DND-41 (cell line): ENCODE measurements at regions not wholly inside any gene's neighbourhood (a gene's known extent, or its start where the extent isn't known, plus 50 kb on each side); places are given as distances from the start of the nearest gene placed in this dataset.

ENCODE experiments used
- ATAC-seq: fragments of 200-7000 bp; cut with Tn5 transposase; 3 replicates; pipeline ENCODE4 v1.9.1; 2021; ENCODE audit warnings: low read depth; ENCODE audit not compliant: insufficient read depth
- DNase-seq: peaks from one replicate; pipeline ENCODE4 v3.0.0-alpha.2; 2020
- H2AFZ ChIP-seq: 2 replicates; pipeline ENCODE4 v1.6.0; 2012; ENCODE audit warnings: low read depth, low read length
- H3K27ac ChIP-seq: 2 replicates; pipeline ENCODE4 v1.5.1; 2012; ENCODE audit warnings: low read length, inconsistent platforms
- H3K27me3 ChIP-seq: fragments of 200-600 bp; sonication (generic); 2 replicates; pipeline ENCODE4 v1.6.0; 2012; ENCODE audit warnings: low read length, mild to moderate bottlenecking, inconsistent platforms; ENCODE audit not compliant: insufficient read depth, poor library complexity
- H3K36me3 ChIP-seq: 2 replicates; pipeline ENCODE4 v1.5.1; 2012; ENCODE audit warnings: low read length, inconsistent platforms; ENCODE audit not compliant: insufficient read depth
- H3K4me1 ChIP-seq: 2 replicates; pipeline ENCODE4 v1.5.1; 2012; ENCODE audit warnings: mild to moderate bottlenecking, low read length; ENCODE audit not compliant: insufficient read depth
- H3K4me2 ChIP-seq: 2 replicates; pipeline ENCODE4 v1.6.0; 2012; ENCODE audit warnings: mild to moderate bottlenecking, moderate library complexity, low read length, inconsistent platforms; ENCODE audit not compliant: insufficient read depth
- H3K4me3 ChIP-seq, 2 experiments: fragments of 200-600 bp in 1 of 2; shearing (Covaris generic) in 1 of 2; 2 replicates each; pipeline ENCODE4 v1.5.1; 2012 to 2016; ENCODE audit warnings: inconsistent platforms in 2 of 2, low read length in 2 of 2, mild to moderate bottlenecking in 2 of 2, low read depth in 1 of 2, moderate library complexity in 1 of 2
- H3K79me2 ChIP-seq: 2 replicates; pipeline ENCODE4 v1.6.0; 2012; ENCODE audit warnings: low read length, inconsistent platforms; ENCODE audit not compliant: insufficient read depth
- H3K9ac ChIP-seq: 2 replicates; pipeline ENCODE4 v1.6.0; 2012; ENCODE audit warnings: low read depth, mild to moderate bottlenecking, inconsistent platforms, low read length, moderate library complexity
- H3K9me3 ChIP-seq: 2 replicates; pipeline ENCODE4 v1.5.1; 2012; ENCODE audit warnings: low read length, moderate library complexity, mild to moderate bottlenecking, inconsistent platforms; ENCODE audit not compliant: insufficient read depth, severe bottlenecking
- H4K20me1 ChIP-seq: 2 replicates; pipeline ENCODE4 v1.6.0; 2012; ENCODE audit warnings: low read length; ENCODE audit not compliant: insufficient read depth
- CTCF ChIP-seq: IDR thresholded peaks from 2 replicates; pipeline ENCODE4 v1.5.1; 2012; ENCODE audit warnings: borderline replicate concordance, low read length, moderate library complexity, mild to moderate bottlenecking; ENCODE audit not compliant: poor library complexity, severe bottlenecking; ENCODE audit errors: extremely low read depth
- EZH2 ChIP-seq: IDR thresholded peaks from 3 replicates; pipeline ENCODE4 v1.6.1; 2012; ENCODE audit warnings: borderline replicate concordance, low read depth, mild to moderate bottlenecking, moderate library complexity, low read length, inconsistent platforms; ENCODE audit not compliant: severe bottlenecking

- H2AFZ ChIP-seq: no peak overlapping the region
- DNase-seq (no peak), ATAC-seq (no peak)
- H3K4me2 ChIP-seq: no peak overlapping the region
- H3K36me3 ChIP-seq: no peaks in the 10 kb centered on the region
- H3K4me1 ChIP-seq: peaks cover 8% of the 10 kb centered on the region
- TF ChIP-seq CTCF: no peak
- no peak for TF ChIP-seq EZH2
- H3K4me3 ChIP-seq: no peak overlapping the region
- peaks cover 2% of the 10 kb centered on the region for H3K9me3 ChIP-seq
- H4K20me1 ChIP-seq: no peaks in the 10 kb centered on the region
- no peaks in the 10 kb centered on the region for H3K27me3 ChIP-seq
- no peaks in the 10 kb centered on the region for H3K79me2 ChIP-seq
- no peak overlapping the region for H3K27ac ChIP-seq
- H3K9ac ChIP-seq: no peak overlapping the region
These were observed 149.9 kb upstream of the STT3B start for GRCh38 chr3:31382856-31383255.

GRCh38 chr3:31384117-31384516, 148.6 kb upstream of the STT3B start:
- Histone ChIP-seq H3K9me3 (peaks cover 2% of the 10 kb centered on the region), H4K20me1 (no peaks in the 10 kb centered on the region), H2AFZ (no peak overlapping the region; the same call in 1 of the 2 replicates), H3K36me3 (no peaks in the 10 kb centered on the region), H3K4me2 (no peak overlapping the region), H3K4me1 (no peaks in the 10 kb centered on the region), H3K4me3 (no peak overlapping the region), H3K79me2 (no peaks in the 10 kb centered on the region), H3K27me3 (no peaks in the 10 kb centered on the region), H3K9ac (no peak overlapping the region), H3K27ac (no peak overlapping the region)
- no peak for ATAC-seq
- DNase-seq: no peak
- TF ChIP-seq CTCF (no peak), EZH2 (no peak)

- ATAC-seq: no peak
- H3K9me3 ChIP-seq: no peaks in the 10 kb centered on the region
- H4K20me1 ChIP-seq: no peaks in the 10 kb centered on the region
- H3K4me3 ChIP-seq: no peak overlapping the region
- no peaks in the 10 kb centered on the region for H3K36me3 ChIP-seq
- DNase-seq: no peak
- no peak overlapping the region for H2AFZ ChIP-seq
- H3K9ac ChIP-seq: no peak overlapping the region
- H3K27me3 ChIP-seq: no peaks in the 10 kb centered on the region
- H3K27ac ChIP-seq: no peak overlapping the region
- no peaks in the 10 kb centered on the region for H3K79me2 ChIP-seq
- no peak overlapping the region for H3K4me2 ChIP-seq
- TF ChIP-seq CTCF: no peak
- TF ChIP-seq EZH2: no peak
- H3K4me1 ChIP-seq: no peaks in the 10 kb centered on the region
These were observed 142.8 kb upstream of the STT3B start for GRCh38 chr3:31389939-31390338.

GRCh38 chr3:31390466-31390865, 142.3 kb upstream of the STT3B start:
- Histone ChIP-seq H3K27ac (no peak overlapping the region), H3K4me3 (no peak overlapping the region), H3K79me2 (no peaks in the 10 kb centered on the region), H4K20me1 (no peaks in the 10 kb centered on the region), H3K27me3 (no peaks in the 10 kb centered on the region), H3K4me2 (no peak overlapping the region), H2AFZ (no peak overlapping the region), H3K9ac (no peak overlapping the region), H3K9me3 (no peaks in the 10 kb centered on the region), H3K4me1 (no peaks in the 10 kb centered on the region), H3K36me3 (no peaks in the 10 kb centered on the region)
- TF ChIP-seq CTCF: no peak
- no peak for TF ChIP-seq EZH2
- ATAC-seq (no peak), DNase-seq (no peak)
